CD1c-positive myeloid dendritic cell (primary cell): ENCODE measurements at regions not wholly inside any gene's neighbourhood (a gene's known extent, or its start where the extent isn't known, plus 50 kb on each side); places are given as distances from the start of the nearest gene placed in this dataset.
"Not testable (repeated sequence)": the region's sequence is repeated elsewhere in the genome, so short reads cannot be mapped to it uniquely, and the experiment has no call there.

Source experiments
- DNase-seq: peaks from one replicate; pipeline ENCODE4 v3.0.0-alpha.2; 2016; ENCODE audit errors: extremely low spot score

DNA sequence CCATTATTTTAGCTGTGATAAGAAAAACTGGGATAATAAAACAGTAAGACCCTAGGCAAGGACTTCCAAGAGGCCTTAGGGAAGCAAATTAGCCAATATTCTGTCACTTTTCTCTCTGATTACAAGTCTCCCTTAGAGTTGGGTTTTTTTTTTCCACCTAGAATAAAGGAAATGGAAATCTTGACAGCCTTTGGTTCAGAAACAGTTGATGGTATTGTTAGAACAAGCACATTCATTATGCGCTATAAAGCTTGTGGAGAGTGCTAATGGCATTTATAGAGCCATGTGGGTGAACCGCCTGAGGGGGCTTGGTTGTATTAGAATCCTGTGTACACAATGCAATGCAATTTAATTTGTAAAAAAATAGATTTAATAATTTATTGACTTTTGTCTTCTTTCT is 88.9 kb upstream of the OGFRL1 start:
- DNase-seq: no peak

DNA sequence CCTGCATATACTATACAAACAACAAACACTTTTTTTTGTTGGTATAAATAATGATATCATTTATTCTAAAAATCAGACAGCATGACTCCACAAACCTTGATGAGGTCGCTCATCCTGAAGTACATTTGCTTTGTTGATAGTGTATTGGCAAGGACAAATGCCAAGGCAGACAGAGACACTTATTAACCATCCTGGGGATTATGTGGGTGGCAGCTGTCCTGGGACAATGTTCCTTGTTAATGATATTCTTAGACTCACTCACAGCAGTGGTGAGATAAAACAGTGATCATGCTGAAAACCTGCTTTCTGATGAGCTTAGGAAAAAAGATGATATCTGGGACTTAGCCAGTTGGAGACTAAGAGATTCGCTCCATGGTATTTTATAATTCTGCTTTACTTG is 85.4 kb upstream of the OGFRL1 start:
- DNase-seq: no peak

DNA sequence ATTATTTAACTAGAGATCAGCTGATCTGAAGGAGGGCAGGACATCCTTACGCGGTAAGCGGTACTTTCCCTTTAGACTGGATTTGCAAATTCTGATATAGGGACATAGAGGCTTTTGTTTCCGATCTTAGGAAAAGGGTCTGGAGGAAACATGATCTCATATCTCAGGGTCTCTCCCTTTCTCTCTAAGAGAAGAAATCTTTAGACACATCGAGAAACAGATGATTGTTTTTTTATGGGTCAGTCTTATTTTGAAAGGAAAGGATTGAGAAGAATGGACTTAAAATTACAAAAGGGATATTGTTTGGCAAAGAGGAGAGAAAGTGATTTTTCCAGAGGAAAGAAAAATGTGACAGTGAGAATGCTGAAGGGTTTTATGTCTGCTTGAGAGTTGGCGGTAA is 83.9 kb upstream of the OGFRL1 start:
- no peak for DNase-seq

DNA sequence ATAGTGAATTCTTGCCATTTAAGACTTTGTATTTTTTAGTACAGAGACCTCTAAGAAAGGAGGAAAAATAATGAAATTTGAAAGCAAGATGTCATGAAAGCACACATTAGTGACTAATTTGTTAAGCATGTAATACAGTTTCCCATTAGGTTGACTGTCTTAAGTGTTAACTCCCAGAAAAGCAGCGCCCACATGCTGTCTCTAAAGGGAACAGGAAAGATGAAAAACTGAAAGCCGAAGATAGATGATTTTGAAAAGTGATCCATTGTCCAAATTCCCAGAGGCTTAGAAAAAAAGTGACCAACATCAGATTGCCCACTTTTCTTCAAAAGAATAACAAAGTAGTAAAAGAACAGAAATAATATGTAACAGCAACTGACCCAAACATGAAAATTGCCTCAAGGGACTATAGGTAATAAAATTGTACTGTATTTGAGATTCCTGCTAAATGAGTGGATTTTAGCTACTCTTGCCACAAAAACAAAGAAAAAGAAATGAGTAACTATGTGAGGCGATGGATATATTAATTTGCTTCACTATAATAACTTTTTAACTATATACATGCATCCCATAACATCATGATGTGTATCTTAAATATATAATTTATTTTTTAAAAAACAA is 83.2 kb upstream of the OGFRL1 start:
- DNase-seq: no peak

DNA sequence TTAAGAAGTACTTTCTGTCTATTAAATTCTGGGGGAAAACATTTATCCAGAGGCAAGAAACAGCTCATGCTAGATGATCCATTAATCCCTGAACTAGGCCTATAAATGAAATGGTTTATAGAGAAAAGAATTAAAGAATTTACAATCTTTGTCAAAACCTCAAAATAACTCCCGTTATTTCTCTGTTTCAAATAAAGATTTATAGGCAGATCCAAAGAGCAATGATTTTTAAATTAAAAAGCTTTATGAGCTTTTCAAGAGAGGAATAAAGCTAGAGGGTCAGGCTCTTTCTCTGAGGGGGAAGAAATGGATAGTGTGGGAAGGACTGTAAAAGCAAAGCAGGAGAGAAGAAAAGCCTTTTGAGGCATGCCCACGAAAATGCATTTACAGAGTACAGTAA is 82.5 kb upstream of the OGFRL1 start:
- DNase-seq: no peak

DNA sequence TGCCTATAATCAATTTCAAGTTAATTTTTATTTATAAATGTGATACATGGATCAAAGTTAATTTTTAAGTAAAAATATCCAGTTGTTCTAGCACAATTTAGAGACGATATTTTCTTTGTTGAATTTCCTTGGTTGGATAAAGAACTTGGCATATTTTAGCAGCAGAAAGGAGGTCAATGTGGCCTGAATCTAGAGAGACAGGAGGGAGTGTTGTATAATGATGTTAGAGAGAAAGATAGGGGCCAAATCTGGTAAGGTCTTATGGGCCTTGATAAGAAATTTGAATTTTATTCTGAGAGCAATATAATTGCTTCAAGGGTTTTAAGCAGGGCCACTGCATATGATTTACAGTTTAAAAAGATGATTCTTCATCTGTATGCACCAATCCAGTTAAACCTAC is 79.4 kb upstream of the OGFRL1 start:
- DNase-seq: no peak

DNA sequence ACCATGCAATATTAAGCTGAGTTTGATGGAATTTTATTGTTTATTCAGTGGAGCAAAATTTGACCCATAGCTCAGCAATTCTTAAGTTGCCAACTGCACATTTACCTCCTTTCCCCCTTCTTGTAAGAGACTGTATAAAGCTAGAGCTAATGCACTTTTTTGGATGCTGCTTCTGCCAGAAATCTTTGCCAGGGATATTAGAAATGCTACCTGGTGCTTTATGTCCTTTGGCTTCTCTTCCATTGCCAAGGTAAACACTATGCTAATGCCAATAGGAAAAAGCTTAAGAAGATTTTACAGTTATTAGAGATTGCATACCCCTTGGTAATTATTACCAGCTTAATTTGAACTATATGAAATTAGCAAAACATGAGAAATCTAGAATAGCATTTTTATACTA is 79.0 kb upstream of the OGFRL1 start:
- no peak for DNase-seq

DNA sequence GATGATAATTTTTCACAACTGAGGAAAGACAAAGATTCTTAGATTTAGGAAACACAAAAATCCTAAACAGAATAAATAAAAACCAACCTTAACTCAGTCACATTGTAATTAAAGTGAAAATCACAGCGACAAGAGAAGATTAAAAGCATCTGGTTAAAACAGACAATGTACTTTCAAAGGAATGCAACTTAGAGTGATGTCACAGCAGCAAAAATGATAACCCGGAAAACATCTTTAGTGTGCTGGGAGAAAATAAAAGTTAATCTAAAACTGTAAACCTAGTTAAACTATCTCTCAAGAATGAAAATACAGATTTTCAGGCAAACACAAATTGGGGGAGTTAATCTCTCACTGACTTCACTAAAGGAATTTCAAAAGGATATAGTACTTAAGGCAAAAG is 76.8 kb upstream of the OGFRL1 start:
- DNase-seq: no peak

DNA sequence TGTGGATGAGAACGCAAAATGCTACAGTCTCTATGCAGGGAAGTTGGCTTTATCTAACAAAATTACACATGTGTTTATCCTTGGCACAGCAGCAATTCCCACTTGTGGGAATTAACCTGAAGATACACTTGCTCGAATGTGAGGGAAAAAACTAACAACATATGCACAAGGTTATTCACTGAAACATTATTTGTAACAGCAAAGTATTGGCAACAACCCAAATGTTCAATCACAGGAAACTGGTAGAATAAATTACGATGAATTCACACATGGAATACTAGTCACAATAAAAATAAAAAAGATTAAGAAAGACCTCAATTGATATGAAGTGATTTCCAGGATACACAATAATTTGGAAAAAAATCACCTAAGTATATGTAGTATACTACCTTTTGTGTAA is 68.1 kb upstream of the OGFRL1 start:
- DNase-seq: no peak

DNA sequence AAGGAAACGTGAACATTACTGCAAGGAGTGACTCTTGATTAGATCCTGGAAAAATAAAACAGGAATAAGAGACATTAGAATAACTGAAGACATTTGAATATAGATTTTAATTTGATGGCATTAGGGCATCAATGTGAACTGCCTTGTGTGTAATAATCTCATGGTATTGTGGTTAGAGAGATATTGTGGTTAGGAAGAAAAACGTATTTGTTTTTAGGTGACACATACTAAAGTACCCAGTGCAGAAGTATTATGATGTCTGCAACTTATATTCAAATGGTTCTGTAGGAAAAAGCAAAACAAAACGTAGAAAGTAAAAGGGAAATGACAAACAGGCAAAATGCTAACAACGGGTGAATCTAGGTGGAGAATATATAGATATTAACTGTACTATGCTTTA is 65.9 kb upstream of the OGFRL1 start:
- DNase-seq: no peak

DNA sequence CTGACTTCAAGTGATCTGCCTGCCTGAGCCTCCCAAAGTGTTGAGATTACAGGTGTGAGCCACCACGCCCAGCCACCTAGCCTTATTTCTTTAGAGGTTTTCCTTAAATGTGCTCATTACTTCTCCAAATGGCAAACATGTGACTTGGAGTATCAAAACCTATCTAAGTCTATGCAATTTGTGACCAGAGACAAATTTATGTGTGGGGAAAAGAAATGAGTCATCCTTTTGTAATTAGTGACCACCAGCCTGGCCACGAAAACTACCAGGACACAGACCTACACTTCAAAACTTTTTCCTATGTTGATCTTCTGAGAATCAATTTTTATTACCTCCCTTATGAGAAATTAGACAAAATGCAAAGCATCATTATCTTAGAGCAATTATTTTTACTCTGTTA is 64.6 kb upstream of the OGFRL1 start:
- DNase-seq: no peak

DNA sequence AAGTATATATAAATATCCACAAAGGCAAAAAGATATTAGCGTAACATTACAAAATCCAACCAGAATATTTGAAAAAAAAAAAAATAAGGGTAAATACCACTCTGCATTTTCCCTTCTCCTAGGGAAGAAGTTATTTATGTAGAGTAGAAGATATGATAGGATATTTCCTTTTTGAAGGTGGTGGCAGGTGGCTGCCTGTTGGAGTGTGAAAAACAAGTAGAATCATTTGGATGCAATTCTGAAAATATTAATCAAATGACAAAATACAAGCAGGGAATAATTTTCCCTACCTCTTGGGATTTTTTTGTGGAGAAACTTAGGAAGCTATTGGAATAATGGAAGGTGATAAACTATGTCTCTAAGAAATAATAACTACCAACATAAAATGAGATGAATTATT is 62.5 kb upstream of the OGFRL1 start:
- no peak for DNase-seq

DNA sequence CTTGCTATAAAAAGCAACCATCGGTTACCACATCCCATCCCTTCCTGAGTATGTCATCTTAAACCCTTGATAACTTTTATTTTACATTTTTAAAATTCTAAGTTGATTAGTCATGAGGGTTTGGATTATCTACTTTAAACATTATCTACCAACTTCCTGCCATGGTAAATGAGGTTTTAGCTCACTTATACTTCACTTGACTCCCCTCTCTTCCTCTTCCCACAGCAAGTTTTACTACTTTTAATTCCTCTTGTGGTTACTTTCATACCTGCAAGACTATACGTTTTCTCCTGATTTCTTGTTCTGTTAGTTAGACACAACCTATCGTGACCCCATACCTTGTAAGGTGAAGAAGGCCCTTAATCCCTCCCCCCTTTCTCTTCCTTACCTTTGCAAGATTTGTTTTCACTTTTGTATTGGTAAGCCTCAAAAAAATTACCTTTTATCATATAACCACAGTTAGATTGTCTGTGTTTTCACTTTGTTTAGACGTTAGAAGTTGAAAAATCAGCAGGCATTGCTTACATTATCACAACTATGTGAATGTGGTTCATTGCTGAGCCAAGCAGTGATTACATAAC is 60.1 kb upstream of the OGFRL1 start:
- no peak for DNase-seq

DNA sequence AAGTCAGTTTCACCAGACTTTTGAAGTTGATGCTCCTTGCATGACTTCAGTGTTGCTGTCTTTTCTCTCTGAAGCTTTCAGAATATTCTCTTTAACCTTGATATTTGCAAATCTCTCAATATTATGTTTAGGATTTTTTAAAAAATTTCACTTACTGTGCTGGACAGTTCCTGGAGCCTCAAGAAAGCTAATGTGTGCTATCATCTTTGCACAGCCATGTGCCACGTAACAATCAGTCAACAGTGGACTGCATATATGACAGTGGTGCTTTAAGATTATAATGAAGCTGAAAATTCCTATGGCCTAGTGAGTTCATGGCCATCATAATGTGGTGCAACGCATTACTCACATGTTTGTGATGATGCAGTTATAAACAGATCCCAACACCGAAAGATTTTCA is 59.1 kb upstream of the OGFRL1 start:
- DNase-seq: no peak

DNA sequence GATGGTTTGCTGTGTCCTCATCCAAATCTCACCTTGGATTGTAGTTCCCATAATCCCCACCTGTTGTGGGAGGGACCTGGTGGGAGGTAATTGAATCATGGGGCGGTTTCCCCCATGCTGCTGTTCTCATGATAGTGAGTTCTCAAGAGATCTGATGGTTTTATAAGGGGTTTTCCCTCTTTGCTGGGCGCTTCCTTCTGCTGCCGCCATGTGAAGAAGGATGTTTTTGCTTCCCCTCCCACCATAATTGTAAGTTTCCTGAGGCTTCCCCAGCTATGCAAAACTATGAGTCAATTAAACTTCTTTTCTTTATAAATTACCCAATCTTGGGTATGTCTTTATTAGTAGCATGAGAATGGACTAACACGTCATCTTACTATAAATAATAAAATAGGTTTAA is 55.7 kb upstream of the OGFRL1 start:
- DNase-seq: not testable (repeated sequence)

DNA sequence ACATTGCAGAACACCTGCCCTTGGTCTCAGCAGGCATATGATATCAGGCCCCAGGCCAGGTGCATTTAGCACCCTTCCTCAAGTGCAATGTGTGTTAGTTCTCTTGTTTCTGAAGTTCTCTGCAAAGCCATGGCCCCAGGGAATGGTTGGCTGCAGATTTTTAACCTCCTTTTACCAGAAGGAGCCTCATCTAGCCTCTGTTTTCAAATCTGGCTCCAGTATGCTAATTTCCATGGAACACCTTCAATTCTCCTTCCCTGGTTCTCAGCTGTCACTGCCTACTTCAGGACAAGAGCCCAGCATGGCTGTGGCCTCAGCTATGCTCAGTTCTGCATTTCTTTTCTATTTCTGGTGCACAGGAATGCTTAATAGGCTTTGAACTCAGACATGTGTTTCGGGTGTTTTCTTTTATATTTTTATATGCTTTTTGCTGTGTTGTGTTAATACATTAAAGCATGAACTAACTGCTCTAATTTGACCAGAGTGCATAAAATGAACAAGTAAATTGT is 51.6 kb upstream of the OGFRL1 start:
- DNase-seq: no peak

DNA sequence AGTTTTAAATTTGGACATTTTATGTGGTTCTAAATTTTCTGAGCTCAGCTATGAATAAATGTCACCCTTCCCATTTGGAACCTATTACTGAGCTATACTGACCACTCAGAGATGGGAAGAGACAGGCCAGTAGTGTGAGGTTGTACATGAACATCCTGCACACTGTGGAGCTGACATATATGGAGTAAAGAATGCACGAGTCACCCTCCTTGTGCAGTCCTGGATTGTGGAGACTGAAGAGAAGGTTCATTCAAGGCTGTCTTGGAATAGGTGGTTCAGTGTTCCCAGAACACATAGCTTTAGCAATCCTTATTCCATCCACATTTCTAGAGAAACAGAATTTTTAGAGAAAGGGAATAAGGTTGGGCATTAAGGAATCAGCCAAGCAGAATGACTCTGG is 50.3 kb upstream of the OGFRL1 start:
- no peak for DNase-seq
